ENCODE measurements at regions not wholly inside any gene's neighbourhood (a gene's known extent, or its start where the extent isn't known, plus 50 kb on each side); places are given as distances from the start of the nearest gene placed in this dataset.

DNA sequence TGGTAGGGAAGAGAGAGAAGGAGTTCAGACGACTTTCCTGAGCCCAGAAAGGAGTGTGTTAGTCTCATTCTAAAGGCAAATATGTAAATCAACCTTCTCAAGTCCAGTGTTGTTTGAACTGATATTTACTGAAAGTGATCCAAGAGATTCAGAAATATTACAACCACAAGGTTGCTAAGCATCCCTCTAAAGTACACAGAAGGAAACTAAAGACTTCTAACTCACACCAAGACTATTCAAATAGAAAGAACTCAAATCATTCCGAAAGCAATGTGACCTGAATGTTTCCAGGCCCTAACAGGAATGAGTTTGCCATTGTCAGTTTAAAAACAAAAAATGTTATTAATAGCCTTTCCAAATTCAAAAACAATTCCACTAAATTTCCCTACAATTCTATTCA is 56.9 kb upstream of the VGLL3 start:
- no peak for TF ChIP-seq POLR2AphosphoS5 (IDR thresholded peaks at IDR 0.05)
- TF ChIP-seq POLR2A (IDR thresholded peaks at IDR 0.05) = no peak

Measured in prostate gland (tissue), 1 donor.